ENCODE measurements at regions not wholly inside any gene's neighbourhood (a gene's known extent, or its start where the extent isn't known, plus 50 kb on each side); places are given as distances from the start of the nearest gene placed in this dataset.

DNA sequence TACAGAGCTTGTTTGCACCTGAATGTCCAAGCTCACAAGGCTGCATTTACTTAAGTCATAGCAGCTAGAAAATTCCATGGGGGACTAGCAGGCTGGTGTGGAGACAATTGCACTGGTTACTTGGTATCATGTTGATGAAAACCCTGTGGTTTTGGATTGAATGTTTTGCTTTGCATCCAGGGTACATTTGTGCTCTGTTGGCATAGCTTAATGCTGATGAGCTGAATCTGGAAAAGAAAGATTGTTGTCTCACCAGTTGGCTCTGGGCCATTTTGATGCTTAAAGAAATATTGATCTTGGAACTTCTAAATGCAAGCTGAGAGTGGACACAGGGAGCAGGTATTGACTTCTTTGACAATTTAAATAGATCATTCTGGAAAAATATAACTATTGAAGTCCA lies 122.5 kb upstream of the MBL2 start:
- TF ChIP-seq GATA2 (IDR thresholded peaks at IDR 0.05; ENCODE audit: low read depth, low read length) (no peak), GATA3 (IDR thresholded peaks at IDR 0.05; ENCODE audit: low read depth, low read length) (no peak)
